ENCODE measurements at regions not wholly inside any gene's neighbourhood (a gene's known extent, or its start where the extent isn't known, plus 50 kb on each side); places are given as distances from the start of the nearest gene placed in this dataset.

- no peak overlapping the region for H3K27ac ChIP-seq (replicated peaks)
- H3K27me3 ChIP-seq (ENCODE audit: low read depth): no peaks in the 10 kb centered on the region
- no peaks in the 10 kb centered on the region for H3K36me3 ChIP-seq
- no peaks in the 10 kb centered on the region for H3K4me1 ChIP-seq
- H3K4me3 ChIP-seq: no peak overlapping the region
- DNase-seq: no peak
- intact Hi-C loops (cut with micrococcal nuclease): no loop called here
- H3K9me3 ChIP-seq (replicated peaks): no peaks in the 10 kb centered on the region
- TF ChIP-seq, protein P1, sequence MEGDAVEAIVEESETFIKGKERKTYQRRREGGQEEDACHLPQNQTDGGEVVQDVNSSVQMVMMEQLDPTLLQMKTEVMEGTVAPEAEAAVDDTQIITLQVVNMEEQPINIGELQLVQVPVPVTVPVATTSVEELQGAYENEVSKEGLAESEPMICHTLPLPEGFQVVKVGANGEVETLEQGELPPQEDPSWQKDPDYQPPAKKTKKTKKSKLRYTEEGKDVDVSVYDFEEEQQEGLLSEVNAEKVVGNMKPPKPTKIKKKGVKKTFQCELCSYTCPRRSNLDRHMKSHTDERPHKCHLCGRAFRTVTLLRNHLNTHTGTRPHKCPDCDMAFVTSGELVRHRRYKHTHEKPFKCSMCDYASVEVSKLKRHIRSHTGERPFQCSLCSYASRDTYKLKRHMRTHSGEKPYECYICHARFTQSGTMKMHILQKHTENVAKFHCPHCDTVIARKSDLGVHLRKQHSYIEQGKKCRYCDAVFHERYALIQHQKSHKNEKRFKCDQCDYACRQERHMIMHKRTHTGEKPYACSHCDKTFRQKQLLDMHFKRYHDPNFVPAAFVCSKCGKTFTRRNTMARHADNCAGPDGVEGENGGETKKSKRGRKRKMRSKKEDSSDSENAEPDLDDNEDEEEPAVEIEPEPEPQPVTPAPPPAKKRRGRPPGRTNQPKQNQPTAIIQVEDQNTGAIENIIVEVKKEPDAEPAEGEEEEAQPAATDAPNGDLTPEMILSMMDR (IDR thresholded peaks at IDR 0.05; ENCODE audit: borderline replicate concordance): no peak
These were observed 318.0 kb downstream of the HTR1B start for GRCh38 chr6:77145244-77145643.

GRCh38 chr6:77143659-77144447, 319.4 kb downstream of the HTR1B start:
- no peak for DNase-seq
- no peaks in the 10 kb centered on the region for H3K27me3 ChIP-seq (ENCODE audit: low read depth)
- no peaks in the 10 kb centered on the region for H3K9me3 ChIP-seq (replicated peaks)
- TF ChIP-seq, protein P1 (IDR thresholded peaks at IDR 0.05; ENCODE audit: borderline replicate concordance): no peak
- H3K4me1 ChIP-seq: no peaks in the 10 kb centered on the region
- H3K27ac ChIP-seq (replicated peaks): no peak overlapping the region
- intact Hi-C loops (cut with micrococcal nuclease): no loop called here
- no peaks in the 10 kb centered on the region for H3K36me3 ChIP-seq
- no peak overlapping the region for H3K4me3 ChIP-seq

DNA sequence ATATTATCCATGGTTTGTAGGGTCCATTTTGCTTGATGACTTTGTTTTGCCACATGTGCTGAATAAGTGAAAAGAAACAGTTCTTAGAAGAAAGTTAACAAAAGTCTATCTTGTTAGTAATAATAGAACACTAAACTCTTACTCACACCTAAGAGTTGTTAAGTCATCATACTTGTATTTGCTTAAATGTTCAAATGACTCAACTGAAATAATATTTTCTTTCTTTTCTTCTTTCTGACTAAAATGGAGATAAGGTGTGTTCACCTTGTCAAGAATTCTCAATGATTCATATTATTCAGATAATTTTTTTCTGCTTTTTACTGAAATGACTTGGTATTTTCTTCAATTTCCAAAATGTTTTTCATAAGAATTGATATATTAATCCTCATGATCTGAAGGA, 327.2 kb downstream of the HTR1B start:
- H3K4me3 ChIP-seq: no peak overlapping the region
- no peak overlapping the region for H3K27ac ChIP-seq (replicated peaks)
- no peak for DNase-seq
- no peaks in the 10 kb centered on the region for H3K9me3 ChIP-seq (replicated peaks)
- no peaks in the 10 kb centered on the region for H3K27me3 ChIP-seq (ENCODE audit: low read depth)
- TF ChIP-seq, protein P1 (IDR thresholded peaks at IDR 0.05; ENCODE audit: borderline replicate concordance): no peak
- H3K4me1 ChIP-seq: no peaks in the 10 kb centered on the region
- H3K36me3 ChIP-seq: no peaks in the 10 kb centered on the region
- intact Hi-C loops (cut with micrococcal nuclease): no loop called here

DNA sequence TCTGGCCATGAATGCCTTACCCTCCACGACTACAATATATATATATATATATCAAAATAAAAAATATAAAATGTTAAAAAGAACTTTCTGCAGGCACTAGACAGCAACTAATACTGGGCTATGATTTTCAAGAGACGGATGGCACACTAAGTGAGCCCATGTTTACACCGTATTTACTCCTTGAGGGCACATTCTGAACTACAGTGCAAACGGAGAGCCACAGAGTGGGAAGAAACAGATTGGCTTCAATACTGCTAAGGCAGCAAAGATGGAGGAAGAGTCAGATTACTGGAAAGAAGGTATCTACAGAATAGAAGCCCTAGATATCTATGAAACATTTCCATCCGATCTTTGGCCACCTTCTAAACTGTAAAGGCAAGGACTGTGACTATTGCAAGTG, 330.3 kb downstream of the HTR1B start:
- TF ChIP-seq, protein P1 (IDR thresholded peaks at IDR 0.05; ENCODE audit: borderline replicate concordance): no peak
- Histone ChIP-seq H3K27ac (replicated peaks) (no peak overlapping the region), H3K9me3 (replicated peaks) (peaks cover 19% of the 10 kb centered on the region), H3K4me1 (no peaks in the 10 kb centered on the region), H3K36me3 (no peaks in the 10 kb centered on the region), H3K4me3 (no peak overlapping the region), H3K27me3 (ENCODE audit: low read depth) (no peaks in the 10 kb centered on the region)
- DNase-seq: no peak
- intact Hi-C loops (cut with micrococcal nuclease): no loop called here

GRCh38 chr6:77131426-77131825, 331.9 kb downstream of the HTR1B start:
- intact Hi-C loops (cut with micrococcal nuclease): no loop called here
- H3K36me3 ChIP-seq: no peaks in the 10 kb centered on the region
- H3K9me3 ChIP-seq (replicated peaks): peaks cover 31% of the 10 kb centered on the region
- H3K27ac ChIP-seq (replicated peaks): no peak overlapping the region
- TF ChIP-seq, protein P1 (IDR thresholded peaks at IDR 0.05; ENCODE audit: borderline replicate concordance): no peak
- DNase-seq: no peak
- H3K4me1 ChIP-seq: no peaks in the 10 kb centered on the region
- H3K4me3 ChIP-seq: no peak overlapping the region
- H3K27me3 ChIP-seq (ENCODE audit: low read depth): no peaks in the 10 kb centered on the region
